K562 (cell line): ENCODE measurements at regions not wholly inside any gene's neighbourhood (a gene's known extent, or its start where the extent isn't known, plus 50 kb on each side); places are given as distances from the start of the nearest gene placed in this dataset.
"Not testable (repeated sequence)": the region's sequence is repeated elsewhere in the genome, so short reads cannot be mapped to it uniquely, and the experiment has no call there.

Experiments
- ATAC-seq: fragments of 200-7000 bp; cut with Tn5 transposase; 3 replicates; pipeline ENCODE4 v1.9.1; 2020; ENCODE audit warnings: moderate library complexity
- BruUV-seq: library from RNA; stranded (reverse); fragments of 400-500 nt; replicated peaks from 2 replicates; lab custom pipeline; 2021; lab: Mats Ljungman, UMichigan
- CTCF ChIA-PET: fragments of 300-600 bp; formaldehyde crosslinking; extraction: SDS; loops from one replicate; lab custom pipeline; 2021; ENCODE audit warnings: low intra/inter-chr PET ratio; lab: Yijun Ruan, JAX
- POLR2A ChIA-PET: fragments of 300-600, 350-650 bp; sonication (Branson Sonifier 250); formaldehyde crosslinking; extraction: SDS; loops from one replicate; lab custom pipeline; 2021; ENCODE audit warnings: antibody characterized with exemption, inconsistent platforms; lab: Yijun Ruan, JAX
- DNase-seq, 4 experiments: peaks; one replicate each; pipeline versions ENCODE4 v3.0.0 to v3.0.0-alpha.2; 2011 to 2018; ENCODE audit warnings: low spot score in 3 of 4, mixed read lengths in 3 of 4; ENCODE audit errors: extremely low read depth in 1 of 4
- FAIRE-seq: peaks from 2 replicates; lab custom pipeline; 2011; peaks lifted over from hg19 to GRCh38; lab: Jason Lieb, UNC
- H2AFZ ChIP-seq: 2 replicates; pipeline ENCODE4 v1.6.0; 2011; ENCODE audit warnings: low read depth, low read length, control low read depth, inconsistent platforms
- H3K27ac ChIP-seq: fragments of 200-600 bp; 3 replicates; pipeline ENCODE4 v1.8.0; 2011; ENCODE audit warnings: low read depth, mild to moderate bottlenecking, control low read depth, inconsistent platforms, low read length, moderate library complexity, mixed read lengths; ENCODE audit errors: extremely low read depth
- H3K27me3 ChIP-seq, 2 experiments: fragments of 300-600 bp in 1 of 2; 2 replicates in 1 of 2; 3 replicates in 1 of 2; pipeline versions ENCODE4 v1.6.0 to v1.8.0; 2011; ENCODE audit warnings: inconsistent platforms in 2 of 2, low read length in 2 of 2, mild to moderate bottlenecking in 1 of 2, mixed read lengths in 1 of 2, moderate library complexity in 1 of 2; ENCODE audit not compliant: control insufficient read depth in 2 of 2, insufficient read depth in 2 of 2
- H3K36me3 ChIP-seq: fragments of 300-600 bp; 3 replicates; pipeline ENCODE4 v1.8.0; 2011; ENCODE audit warnings: mild to moderate bottlenecking, low read length, inconsistent platforms; ENCODE audit not compliant: control insufficient read depth, insufficient read depth
- H3K4me1 ChIP-seq, 2 experiments: fragments of 200-600 bp in 1 of 2; replicated peaks in 1 of 2; 2 replicates in 1 of 2; 3 replicates in 1 of 2; pipeline versions ENCODE4 v1.5.1 to v1.8.0; 2011; ENCODE audit warnings: inconsistent platforms in 2 of 2, low read length in 2 of 2, mild to moderate bottlenecking in 1 of 2, mixed read lengths in 1 of 2, moderate library complexity in 1 of 2; ENCODE audit not compliant: control insufficient read depth in 2 of 2, insufficient read depth in 2 of 2
- H3K4me2 ChIP-seq: 2 replicates; pipeline ENCODE4 v1.6.1; 2011; ENCODE audit warnings: low read length, control low read depth, inconsistent platforms, mixed read lengths; ENCODE audit not compliant: insufficient read depth
- H3K4me3 ChIP-seq: fragments of 200-600 bp; sonication (generic), shearing (Covaris generic); 2 replicates; pipeline ENCODE4 v1.5.1; 2016; ENCODE audit warnings: control low read depth, inconsistent platforms
- H3K79me2 ChIP-seq: fragments of 200-600 bp; 3 replicates; pipeline ENCODE4 v1.8.0; 2011; ENCODE audit warnings: low read length, inconsistent platforms; ENCODE audit not compliant: control insufficient read depth, insufficient read depth
- H3K9ac ChIP-seq, 2 experiments: 2 replicates each; pipeline versions ENCODE4 v1.6.0 to v1.6.1; 2011; ENCODE audit warnings: low read depth in 2 of 2, low read length in 2 of 2, control low read depth in 1 of 2, inconsistent platforms in 1 of 2, mild to moderate bottlenecking in 1 of 2, mixed read lengths in 1 of 2; ENCODE audit not compliant: insufficient read depth in 1 of 2
- H3K9me1 ChIP-seq: one replicate; pipeline ENCODE4 v1.6.0; 2011; ENCODE audit warnings: inconsistent platforms, mild to moderate bottlenecking, low read length, moderate library complexity; ENCODE audit not compliant: control insufficient read depth, insufficient read depth
- H3K9me3 ChIP-seq: replicated peaks from 2 replicates; pipeline ENCODE4 v1.5.1; 2011; ENCODE audit warnings: low read depth, low read length, inconsistent platforms; ENCODE audit not compliant: control insufficient read depth, insufficient read depth
- H4K20me1 ChIP-seq: replicated peaks from 2 replicates; pipeline ENCODE4 v1.6.1; 2011; ENCODE audit warnings: low read length, inconsistent platforms, mixed read lengths; ENCODE audit not compliant: control insufficient read depth, insufficient read depth
- ADNP ChIP-seq: fragments of 200-800 bp; sonication (Bioruptor generic); IDR thresholded peaks from 2 replicates; pipeline ENCODE4 v1.6.1; 2016; ENCODE audit warnings: missing genetic modification characterization, missing compliant biosample characterization
- FUS ChIP-seq: fragments of 200-400 bp; formaldehyde crosslinking; optimal IDR thresholded peaks from 2 replicates; pipeline ENCODE3; 2017; ENCODE audit warnings: low read depth, low read length
- HSF4 ChIP-seq: fragments of 250-450 bp; sonication (Bioruptor Pico); IDR thresholded peaks from 2 replicates; pipeline ENCODE4 v2.1.2; 2022; ENCODE audit warnings: mild to moderate bottlenecking, moderate library complexity, borderline replicate concordance
- NCOA6 ChIP-seq: fragments of 450-650 bp; IDR thresholded peaks from 2 replicates; pipeline ENCODE4 v1.6.1; 2017; ENCODE audit warnings: mild to moderate bottlenecking
- ZNF140 ChIP-seq: fragments of 250-450 bp; sonication (Bioruptor Pico); IDR thresholded peaks from 2 replicates; pipeline ENCODE4 v1.8.0; 2021; ENCODE audit warnings: moderate library complexity, mild to moderate bottlenecking, inconsistent platforms
- WGBS: fragments of 100-300 bp; shearing (Covaris generic); methylation state at CpG from one replicate; pipeline ENCODE4 v1.1.6; 2016; ENCODE audit warnings: low coverage, mixed read lengths; ENCODE audit not compliant: insufficient coverage; ENCODE audit errors: missing lambda C conversion rate; 5-methylcytosine and 5-hydroxymethylcytosine counted together
- in situ Hi-C: fragments of 300-500 bp; cut with MboI; formaldehyde crosslinking; loops from 4 replicates; pipeline ENCODE4 v1.15.0; 2018; ENCODE audit warnings: inconsistent platforms, mixed read lengths
- intact Hi-C: fragments of 100-400 bp; cut with micrococcal nuclease; formaldehyde crosslinking; loops from 2 replicates; pipeline ENCODE4 v1.14.2; 2022
- TF ChIP-seq, protein P1 (sequence below): sonication (generic); formaldehyde crosslinking; IDR thresholded peaks from 2 replicates; pipeline ENCODE4 v1.8.1; 2023; ENCODE audit warnings: mild to moderate bottlenecking, missing genetic modification reagents
- TF ChIP-seq, protein P2 (sequence below): fragments of 200-800 bp; sonication (Bioruptor generic); IDR thresholded peaks from 2 replicates; pipeline ENCODE4 v1.6.1; 2017; ENCODE audit warnings: missing genetic modification characterization, missing compliant biosample characterization
- TF ChIP-seq, protein P3 (sequence below): sonication (generic); formaldehyde crosslinking; IDR thresholded peaks from 2 replicates; pipeline ENCODE4 v1.8.0; 2022; ENCODE audit warnings: mild to moderate bottlenecking, missing genetic modification reagents, borderline replicate concordance
- TF ChIP-seq, protein P4 (sequence below): fragments of 250-450 bp; sonication (Bioruptor Pico); IDR thresholded peaks from 2 replicates; pipeline ENCODE4 v1.5.0; 2020; ENCODE audit warnings: mild to moderate bottlenecking, borderline replicate concordance

DNA sequence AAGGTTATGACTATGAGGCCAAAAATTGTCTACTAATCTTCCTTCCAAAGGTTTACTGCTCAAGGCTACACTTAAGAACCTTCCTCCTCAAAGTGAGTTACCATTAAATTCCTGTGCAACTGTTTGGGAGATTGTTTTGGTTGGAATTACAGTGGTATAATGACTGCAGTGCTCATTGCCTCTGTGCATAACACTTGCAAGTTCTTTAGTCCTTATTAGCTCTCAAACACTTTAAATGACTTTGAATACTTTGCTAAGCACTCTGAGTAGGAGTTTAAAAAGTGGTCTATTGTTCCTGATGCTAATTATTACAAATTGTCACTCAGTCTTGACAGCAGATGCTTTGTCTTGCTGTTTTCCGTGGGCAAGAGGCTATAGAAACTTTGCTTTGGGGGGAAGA lies 422.8 kb upstream of the PABPC4L start (continued):
- TF ChIP-seq, protein P1, sequence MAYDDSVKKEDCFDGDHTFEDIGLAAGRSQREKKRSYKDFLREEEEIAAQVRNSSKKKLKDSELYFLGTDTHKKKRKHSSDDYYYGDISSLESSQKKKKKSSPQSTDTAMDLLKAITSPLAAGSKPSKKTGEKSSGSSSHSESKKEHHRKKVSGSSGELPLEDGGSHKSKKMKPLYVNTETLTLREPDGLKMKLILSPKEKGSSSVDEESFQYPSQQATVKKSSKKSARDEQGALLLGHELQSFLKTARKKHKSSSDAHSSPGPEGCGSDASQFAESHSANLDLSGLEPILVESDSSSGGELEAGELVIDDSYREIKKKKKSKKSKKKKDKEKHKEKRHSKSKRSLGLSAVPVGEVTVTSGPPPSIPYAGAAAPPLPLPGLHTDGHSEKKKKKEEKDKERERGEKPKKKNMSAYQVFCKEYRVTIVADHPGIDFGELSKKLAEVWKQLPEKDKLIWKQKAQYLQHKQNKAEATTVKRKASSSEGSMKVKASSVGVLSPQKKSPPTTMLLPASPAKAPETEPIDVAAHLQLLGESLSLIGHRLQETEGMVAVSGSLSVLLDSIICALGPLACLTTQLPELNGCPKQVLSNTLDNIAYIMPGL (CRISPR knock-in tag): no peak
- TF ChIP-seq NCOA6 (no peak), FUS (no peak), HSF4 (CRISPR knock-in tag) (no peak), ZNF140 (CRISPR knock-in tag) (no peak), ADNP (tag) (no peak)
- TF ChIP-seq, protein P2, sequence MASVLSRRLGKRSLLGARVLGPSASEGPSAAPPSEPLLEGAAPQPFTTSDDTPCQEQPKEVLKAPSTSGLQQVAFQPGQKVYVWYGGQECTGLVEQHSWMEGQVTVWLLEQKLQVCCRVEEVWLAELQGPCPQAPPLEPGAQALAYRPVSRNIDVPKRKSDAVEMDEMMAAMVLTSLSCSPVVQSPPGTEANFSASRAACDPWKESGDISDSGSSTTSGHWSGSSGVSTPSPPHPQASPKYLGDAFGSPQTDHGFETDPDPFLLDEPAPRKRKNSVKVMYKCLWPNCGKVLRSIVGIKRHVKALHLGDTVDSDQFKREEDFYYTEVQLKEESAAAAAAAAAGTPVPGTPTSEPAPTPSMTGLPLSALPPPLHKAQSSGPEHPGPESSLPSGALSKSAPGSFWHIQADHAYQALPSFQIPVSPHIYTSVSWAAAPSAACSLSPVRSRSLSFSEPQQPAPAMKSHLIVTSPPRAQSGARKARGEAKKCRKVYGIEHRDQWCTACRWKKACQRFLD (CRISPR knock-in tag): no peak
- TF ChIP-seq, protein P3, sequence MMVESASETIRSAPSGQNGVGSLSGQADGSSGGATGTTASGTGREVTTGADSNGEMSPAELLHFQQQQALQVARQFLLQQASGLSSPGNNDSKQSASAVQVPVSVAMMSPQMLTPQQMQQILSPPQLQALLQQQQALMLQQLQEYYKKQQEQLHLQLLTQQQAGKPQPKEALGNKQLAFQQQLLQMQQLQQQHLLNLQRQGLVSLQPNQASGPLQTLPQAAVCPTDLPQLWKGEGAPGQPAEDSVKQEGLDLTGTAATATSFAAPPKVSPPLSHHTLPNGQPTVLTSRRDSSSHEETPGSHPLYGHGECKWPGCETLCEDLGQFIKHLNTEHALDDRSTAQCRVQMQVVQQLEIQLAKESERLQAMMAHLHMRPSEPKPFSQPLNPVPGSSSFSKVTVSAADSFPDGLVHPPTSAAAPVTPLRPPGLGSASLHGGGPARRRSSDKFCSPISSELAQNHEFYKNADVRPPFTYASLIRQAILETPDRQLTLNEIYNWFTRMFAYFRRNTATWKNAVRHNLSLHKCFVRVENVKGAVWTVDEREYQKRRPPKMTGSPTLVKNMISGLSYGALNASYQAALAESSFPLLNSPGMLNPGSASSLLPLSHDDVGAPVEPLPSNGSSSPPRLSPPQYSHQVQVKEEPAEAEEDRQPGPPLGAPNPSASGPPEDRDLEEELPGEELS (CRISPR knock-in tag): no peak
- TF ChIP-seq, protein P4, sequence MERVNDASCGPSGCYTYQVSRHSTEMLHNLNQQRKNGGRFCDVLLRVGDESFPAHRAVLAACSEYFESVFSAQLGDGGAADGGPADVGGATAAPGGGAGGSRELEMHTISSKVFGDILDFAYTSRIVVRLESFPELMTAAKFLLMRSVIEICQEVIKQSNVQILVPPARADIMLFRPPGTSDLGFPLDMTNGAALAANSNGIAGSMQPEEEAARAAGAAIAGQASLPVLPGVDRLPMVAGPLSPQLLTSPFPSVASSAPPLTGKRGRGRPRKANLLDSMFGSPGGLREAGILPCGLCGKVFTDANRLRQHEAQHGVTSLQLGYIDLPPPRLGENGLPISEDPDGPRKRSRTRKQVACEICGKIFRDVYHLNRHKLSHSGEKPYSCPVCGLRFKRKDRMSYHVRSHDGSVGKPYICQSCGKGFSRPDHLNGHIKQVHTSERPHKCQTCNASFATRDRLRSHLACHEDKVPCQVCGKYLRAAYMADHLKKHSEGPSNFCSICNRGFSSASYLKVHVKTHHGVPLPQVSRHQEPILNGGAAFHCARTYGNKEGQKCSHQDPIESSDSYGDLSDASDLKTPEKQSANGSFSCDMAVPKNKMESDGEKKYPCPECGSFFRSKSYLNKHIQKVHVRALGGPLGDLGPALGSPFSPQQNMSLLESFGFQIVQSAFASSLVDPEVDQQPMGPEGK (CRISPR knock-in tag): no peak
- TF ChIP-seq, all 486 proteins: peak for 0

DNA sequence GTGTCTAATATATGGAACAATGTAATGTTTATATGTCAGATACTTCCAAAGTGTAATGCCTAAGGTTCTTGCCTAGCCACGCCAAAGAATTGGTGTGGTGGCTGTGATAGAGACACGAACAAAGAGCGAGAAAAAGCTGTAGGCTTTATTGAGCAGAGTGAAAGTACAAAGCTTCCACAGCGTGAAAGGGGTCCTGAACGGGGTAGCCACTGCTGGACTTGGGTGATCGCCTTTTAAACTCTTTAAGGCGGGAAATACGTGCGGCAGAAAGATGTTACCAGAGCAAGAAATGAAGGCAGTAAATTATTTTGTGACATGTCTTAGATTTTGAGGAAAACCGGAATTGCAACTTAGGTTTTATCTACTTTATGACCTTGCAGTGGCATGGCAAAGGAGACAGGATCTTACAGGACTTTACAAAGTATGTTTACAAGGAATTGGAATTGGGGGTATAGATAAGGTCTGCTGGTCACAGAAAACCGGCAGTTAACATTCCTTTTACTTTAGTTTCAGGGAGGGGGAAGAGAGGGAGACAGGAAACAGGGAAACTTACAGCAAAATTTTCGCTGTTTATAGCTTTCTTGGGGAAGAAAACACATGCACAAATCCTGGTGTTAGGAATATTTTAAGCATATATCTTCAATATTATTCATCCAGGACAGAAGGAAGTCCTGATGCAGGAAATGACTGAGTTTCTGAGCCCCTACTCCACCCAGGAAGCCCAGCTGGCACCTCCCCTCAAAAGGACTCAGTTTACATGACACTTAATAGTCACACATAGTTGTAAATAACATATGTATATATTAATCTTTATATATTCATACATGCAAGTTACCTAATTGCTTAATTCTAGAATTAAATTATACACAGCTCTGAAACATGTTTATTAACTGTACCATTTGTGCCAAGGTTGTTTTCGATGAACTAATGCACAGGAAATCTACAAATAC lies 421.3 kb upstream of the PABPC4L start:
- DNase-seq, H3K4me3 ChIP-seq, H3K9me3 ChIP-seq, CTCF ChIA-PET, H3K9ac ChIP-seq, H3K9me1 ChIP-seq, H2AFZ ChIP-seq, FAIRE-seq, H3K27ac ChIP-seq, H3K4me2 ChIP-seq, intact Hi-C loops, H3K4me1 ChIP-seq, H3K79me2 ChIP-seq, in situ Hi-C loops, H3K36me3 ChIP-seq, BruUV-seq, POLR2A ChIA-PET, ATAC-seq, H4K20me1 ChIP-seq, H3K27me3 ChIP-seq: not testable (repeated sequence)
- WGBS: under 1% methylated on average over 13 of the region's 13 CpGs
